ENCODE measurements at regions not wholly inside any gene's neighbourhood (a gene's known extent, or its start where the extent isn't known, plus 50 kb on each side); places are given as distances from the start of the nearest gene placed in this dataset.
"Not testable (repeated sequence)": the region's sequence is repeated elsewhere in the genome, so short reads cannot be mapped to it uniquely, and the experiment has no call there.

- DNase-seq = no peak
Measured at GRCh38 chr3:5874931-5875341, 687.4 kb downstream of the EDEM1 start.

DNA sequence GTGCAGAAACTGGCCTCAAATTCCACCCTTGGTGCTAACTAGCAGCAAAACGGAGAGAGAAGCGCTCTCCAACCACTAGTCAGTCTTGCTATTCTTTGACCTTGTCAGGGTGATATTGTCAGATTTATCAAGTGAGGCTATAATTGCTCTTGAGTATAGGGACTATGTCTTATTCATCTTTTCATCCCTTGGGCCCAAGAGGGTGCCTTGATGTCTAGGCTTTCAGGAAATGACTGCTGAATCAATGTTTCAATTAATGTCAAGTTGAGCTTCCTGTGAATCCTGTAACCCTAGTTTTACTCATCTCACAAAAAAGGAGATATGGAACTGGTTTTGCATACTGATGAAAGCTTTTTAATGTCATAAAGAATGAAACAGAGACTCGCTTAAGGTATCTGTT lies 701.3 kb downstream of the EDEM1 start:
- no peak for DNase-seq

DNA sequence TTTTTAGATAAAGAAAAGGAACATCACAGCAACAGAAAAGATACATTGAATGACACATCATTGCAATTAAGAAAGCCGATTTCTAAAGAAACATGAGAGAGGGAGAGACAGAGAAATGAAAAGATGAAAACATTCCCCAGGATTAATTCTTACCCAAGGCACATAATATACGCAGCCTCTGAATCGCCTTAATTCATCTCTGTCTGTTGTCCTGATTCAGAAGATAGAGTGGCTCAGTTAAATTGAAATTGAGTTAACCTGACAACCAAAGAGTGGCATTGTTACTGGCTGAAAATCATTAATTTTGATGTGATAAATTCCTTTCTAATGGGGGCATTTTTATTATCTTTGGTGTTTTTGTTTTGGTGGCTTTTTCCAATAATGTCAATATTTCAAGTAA lies 701.9 kb downstream of the EDEM1 start:
- no peak for DNase-seq

DNA sequence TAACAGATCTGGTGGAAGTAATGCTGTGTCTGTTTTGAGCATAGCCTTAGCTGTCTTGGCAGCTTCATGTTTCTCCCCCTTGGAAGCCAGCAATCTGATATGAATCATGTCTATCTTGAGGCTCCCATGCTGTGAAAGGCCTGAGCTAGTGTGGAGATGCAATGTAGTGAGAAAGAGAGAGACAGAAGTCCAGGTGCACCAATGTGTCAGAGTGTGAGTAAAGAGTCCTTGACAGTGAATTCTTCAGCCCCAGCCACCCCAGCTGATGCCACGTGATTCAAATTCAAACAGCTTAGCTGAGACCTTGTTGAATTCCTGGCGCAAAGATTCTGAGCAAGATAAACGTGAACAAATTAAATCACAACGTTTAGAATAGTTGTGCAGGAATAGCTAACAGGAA lies 704.2 kb downstream of the EDEM1 start:
- no peak for DNase-seq

GRCh38 chr3:5898106-5898505 lies 710.6 kb downstream of the EDEM1 start:
- DNase-seq = no peak

DNA sequence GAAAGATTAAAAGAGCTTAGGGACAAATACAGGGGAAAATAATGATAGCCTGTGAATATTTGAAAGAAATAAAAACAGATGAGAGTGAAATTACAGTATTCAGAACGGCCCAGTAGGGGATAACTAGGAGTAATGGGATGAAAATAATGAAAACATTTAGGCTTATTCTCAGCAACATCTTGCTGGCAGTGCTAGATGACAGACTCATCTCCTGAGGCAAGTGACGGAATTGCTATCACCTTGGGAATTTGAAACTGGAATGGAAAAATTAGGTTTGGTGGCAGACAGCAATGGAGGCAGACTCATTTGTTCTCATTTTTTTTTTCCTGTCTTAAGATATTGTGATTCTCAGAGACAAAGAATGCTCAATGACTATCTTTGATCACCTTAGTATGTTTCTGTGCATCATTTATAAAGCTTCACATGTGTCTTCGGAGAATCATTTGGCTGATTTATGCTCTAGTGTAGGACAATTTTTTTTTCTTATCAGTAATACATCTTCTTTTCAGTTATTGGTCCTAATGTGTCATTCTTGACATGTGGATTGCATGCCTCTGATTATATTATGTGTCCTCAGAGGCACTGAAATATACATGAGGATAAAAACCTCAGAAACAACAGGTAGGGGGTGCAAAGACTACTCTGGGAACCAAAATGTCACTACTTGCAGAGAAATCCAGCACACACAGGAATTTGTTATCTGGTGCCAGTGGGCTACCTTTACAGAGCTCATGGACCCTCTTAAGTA lies 711.7 kb downstream of the EDEM1 start:
- no peak for DNase-seq

DNA sequence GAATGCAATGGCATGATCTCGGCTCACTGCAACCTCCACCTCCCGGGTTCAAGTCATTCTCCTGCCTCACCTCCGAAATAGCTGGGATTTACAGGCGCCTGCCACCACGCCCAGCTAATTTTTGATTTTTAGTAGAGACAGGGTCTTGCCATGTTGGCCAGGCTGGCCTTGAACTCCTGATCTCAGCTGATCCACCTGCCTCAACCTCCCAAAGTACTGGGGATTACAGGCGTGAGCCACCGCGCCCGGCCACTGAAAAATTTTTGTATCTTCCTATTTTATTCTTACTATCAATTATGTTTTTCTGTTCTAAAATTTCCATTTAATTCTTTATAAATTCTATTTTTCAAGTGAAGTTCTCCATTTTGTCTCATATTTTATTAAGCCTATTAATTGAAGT lies 730.4 kb downstream of the EDEM1 start:
- DNase-seq = no peak

DNA sequence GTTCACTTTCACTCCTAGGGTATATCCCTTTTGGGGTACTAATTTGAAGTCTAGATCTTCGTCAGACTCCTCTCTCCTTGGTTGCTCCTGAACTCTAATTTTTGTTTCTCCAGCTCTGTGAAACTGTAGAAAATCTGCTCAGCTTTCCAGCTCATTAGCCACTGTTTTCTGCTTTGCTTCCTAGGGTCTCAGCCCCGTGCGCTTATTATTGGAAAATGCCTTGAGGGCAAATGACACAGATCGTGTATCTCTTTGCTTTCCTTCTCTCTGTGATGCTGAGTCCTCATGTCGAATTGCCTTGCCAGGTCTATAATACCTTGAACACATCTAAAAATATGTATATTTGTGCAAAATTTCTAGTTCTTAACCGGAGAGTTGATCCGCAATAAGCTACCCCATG lies 731.1 kb downstream of the EDEM1 start:
- DNase-seq = no peak

- DNase-seq = no peak
Measured at GRCh38 chr3:5929027-5929426, 741.5 kb downstream of the EDEM1 start.

DNA sequence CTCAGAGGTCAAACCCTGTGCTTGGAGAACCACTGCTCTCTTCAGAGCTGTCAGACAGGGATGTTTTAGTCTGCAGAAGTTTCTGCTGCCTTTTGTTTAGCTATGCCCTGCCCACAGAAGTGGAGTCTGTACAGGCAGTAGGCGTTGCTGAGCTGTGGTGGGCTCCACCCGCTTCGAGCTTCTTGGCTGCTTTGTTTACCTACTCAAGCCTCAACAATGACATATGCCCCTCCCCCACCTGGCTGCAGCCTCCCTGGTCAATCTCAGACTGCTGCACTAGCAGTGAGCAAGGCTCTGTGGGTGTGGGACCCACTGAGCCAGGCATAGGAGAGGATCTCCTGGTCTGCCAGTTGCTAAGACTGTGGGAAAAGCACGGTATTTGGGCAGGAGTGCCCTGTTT lies 756.6 kb downstream of the EDEM1 start:
- DNase-seq = not testable (repeated sequence)

DNA sequence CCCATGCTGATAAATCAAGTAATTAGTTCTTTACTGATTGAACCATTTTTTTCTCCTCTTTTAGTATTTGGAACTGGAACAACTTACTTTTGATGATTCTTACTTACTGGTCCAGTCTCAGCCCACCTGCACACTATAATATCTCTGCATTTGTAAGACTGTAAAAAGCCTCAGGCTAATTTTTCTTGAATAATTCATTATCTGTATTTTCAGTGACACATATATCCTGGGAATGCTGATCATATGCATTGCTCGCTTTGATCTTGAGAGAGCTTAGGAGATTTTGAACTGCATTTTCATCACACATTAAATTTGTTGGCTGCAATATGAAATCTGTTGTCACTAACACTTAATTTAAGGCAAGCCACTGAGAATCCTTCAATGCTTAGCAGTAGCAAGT lies 760.6 kb downstream of the EDEM1 start:
- DNase-seq = no peak

GRCh38 chr3:5951026-5951425 lies 763.5 kb downstream of the EDEM1 start:
- DNase-seq = no peak

- DNase-seq = no peak
Measured at GRCh38 chr3:5972586-5972985, 785.1 kb downstream of the EDEM1 start.

GRCh38 chr3:5974630-5975322 lies 787.3 kb downstream of the EDEM1 start:
- DNase-seq = peak; percentile 24 to 40

GRCh38 chr3:5977331-5977730 lies 789.8 kb downstream of the EDEM1 start:
- DNase-seq = no peak

- DNase-seq = no peak
Measured at GRCh38 chr3:5980475-5980874, 793.0 kb downstream of the EDEM1 start.

GRCh38 chr3:5994651-5995050 lies 807.1 kb downstream of the EDEM1 start:
- DNase-seq = no peak

- no peak for DNase-seq
Measured at GRCh38 chr3:6018456-6018855, 830.9 kb downstream of the EDEM1 start.

GRCh38 chr3:6022621-6023020 lies 835.1 kb downstream of the EDEM1 start:
- DNase-seq = no peak

GRCh38 chr3:6025032-6025431 lies 835.9 kb upstream of the GRM7 start:
- DNase-seq = no peak

- DNase-seq = not testable (repeated sequence)
Measured at GRCh38 chr3:6030648-6031047, 830.3 kb upstream of the GRM7 start.

GRCh38 chr3:6035626-6036025 lies 825.3 kb upstream of the GRM7 start:
- no peak for DNase-seq

GRCh38 chr3:6039971-6040370 lies 820.9 kb upstream of the GRM7 start:
- no peak for DNase-seq

GRCh38 chr3:6041894-6042293 lies 819.0 kb upstream of the GRM7 start:
- DNase-seq = no peak

- no peak for DNase-seq
Measured at GRCh38 chr3:6047016-6047415, 813.9 kb upstream of the GRM7 start.

All from Kasumi-1 (cell line).